ENCODE measurements at regions not wholly inside any gene's neighbourhood (a gene's known extent, or its start where the extent isn't known, plus 50 kb on each side); places are given as distances from the start of the nearest gene placed in this dataset.

DNA sequence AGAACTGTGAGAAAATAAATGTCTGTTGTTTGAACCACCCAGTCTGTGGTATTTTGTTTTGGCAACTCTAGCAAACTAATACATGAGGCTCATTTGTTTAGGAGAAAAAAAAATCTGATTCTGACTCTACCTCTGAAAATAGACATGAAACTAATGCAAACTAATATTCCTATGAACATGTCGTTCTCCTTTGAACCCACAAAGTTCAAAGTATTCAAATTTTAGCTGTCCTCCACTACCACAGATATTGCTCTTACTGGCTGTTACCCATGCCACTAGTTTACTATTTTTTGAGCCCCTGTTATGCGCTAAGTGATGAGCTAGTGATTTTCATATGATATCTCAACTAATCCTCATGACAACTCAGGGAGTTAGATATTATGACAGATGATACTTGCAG is 58.8 kb upstream of the ZNF804B start:
- DNase-seq (ENCODE audit: low read depth in 1 of 2, low spot score in 2 of 2): no peak
- no peaks in the 10 kb centered on the region for H3K4me1 ChIP-seq (replicated peaks)
- no peak overlapping the region for H3K4me3 ChIP-seq
- H3K27me3 ChIP-seq (replicated peaks): no peaks in the 10 kb centered on the region
- no peaks in the 10 kb centered on the region for H3K9me3 ChIP-seq (replicated peaks)
- H3K36me3 ChIP-seq: no peaks in the 10 kb centered on the region
- H3K27ac ChIP-seq: no peak overlapping the region

DNA sequence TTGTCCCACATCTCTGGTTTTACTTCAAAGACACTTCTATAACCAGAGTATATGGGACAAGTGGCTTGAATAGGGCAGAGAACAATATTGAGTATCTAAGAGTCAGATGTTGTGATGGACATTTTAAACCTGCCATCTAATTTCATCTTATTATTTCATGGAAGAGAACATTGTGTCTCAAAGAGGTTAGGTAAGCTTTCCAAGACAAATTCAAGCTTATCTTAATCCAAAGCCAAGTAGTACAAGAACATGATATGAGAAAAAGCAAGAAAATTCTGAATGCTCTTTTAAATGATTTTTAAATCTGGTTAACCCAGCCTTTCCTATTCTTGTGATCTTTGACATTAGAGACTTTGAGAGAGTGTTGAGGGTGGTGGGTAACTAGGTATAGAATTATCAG is 65.3 kb upstream of the ZNF804B start:
- Histone ChIP-seq H3K4me3 (no peak overlapping the region), H3K36me3 (no peaks in the 10 kb centered on the region), H3K4me1 (replicated peaks) (no peaks in the 10 kb centered on the region), H3K27me3 (replicated peaks) (no peaks in the 10 kb centered on the region), H3K9me3 (replicated peaks) (no peaks in the 10 kb centered on the region), H3K27ac (no peak overlapping the region)
- DNase-seq (ENCODE audit: low read depth in 1 of 2, low spot score in 2 of 2): no peak

DNA sequence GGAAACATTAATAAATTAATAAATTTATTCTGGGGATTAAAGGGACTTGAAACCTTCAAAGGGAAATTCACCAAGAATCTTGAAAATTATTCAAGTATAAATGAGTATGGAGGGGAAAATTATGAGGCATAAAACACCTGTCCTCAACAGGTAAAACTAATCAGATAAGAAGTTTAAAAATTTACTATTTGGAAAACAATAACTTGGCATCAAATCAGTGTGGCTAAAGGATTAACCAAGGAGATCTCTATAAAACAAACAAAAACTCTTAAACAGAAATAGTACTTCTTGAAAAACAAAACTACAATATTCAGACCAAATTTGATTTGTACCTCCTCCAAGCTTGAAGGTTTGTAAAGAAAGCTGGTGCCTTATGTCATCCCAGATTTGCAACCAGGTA is 66.4 kb upstream of the ZNF804B start:
- H3K27ac ChIP-seq: no peak overlapping the region
- no peaks in the 10 kb centered on the region for H3K36me3 ChIP-seq
- DNase-seq (ENCODE audit: low read depth in 1 of 2, low spot score in 2 of 2): no peak
- no peak overlapping the region for H3K4me3 ChIP-seq
- H3K27me3 ChIP-seq (replicated peaks): no peaks in the 10 kb centered on the region
- H3K9me3 ChIP-seq (replicated peaks): no peaks in the 10 kb centered on the region
- H3K4me1 ChIP-seq (replicated peaks): no peaks in the 10 kb centered on the region

DNA sequence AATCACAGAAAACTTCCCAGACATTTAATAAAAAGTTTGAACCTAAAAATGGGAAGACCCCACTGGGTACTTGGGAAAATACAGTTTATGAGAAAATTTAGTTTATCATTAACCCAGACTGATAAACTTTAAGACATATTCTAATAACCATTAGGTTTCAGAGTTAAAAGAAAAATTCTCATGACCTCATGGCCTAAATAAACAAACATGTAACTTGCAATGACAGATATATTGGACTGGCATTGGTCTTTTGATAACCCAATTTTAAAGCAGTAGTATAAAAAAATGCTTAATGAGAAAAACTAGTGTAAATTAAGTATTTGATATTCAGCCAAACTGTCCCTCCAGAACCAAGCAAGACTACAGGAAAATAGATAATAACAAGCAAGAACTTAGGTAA is 67.0 kb upstream of the ZNF804B start:
- H3K4me3 ChIP-seq: no peak overlapping the region
- no peaks in the 10 kb centered on the region for H3K27me3 ChIP-seq (replicated peaks)
- no peaks in the 10 kb centered on the region for H3K4me1 ChIP-seq (replicated peaks)
- H3K27ac ChIP-seq: no peak overlapping the region
- DNase-seq (ENCODE audit: low read depth in 1 of 2, low spot score in 2 of 2): no peak
- no peaks in the 10 kb centered on the region for H3K9me3 ChIP-seq (replicated peaks)
- H3K36me3 ChIP-seq: no peaks in the 10 kb centered on the region

DNA sequence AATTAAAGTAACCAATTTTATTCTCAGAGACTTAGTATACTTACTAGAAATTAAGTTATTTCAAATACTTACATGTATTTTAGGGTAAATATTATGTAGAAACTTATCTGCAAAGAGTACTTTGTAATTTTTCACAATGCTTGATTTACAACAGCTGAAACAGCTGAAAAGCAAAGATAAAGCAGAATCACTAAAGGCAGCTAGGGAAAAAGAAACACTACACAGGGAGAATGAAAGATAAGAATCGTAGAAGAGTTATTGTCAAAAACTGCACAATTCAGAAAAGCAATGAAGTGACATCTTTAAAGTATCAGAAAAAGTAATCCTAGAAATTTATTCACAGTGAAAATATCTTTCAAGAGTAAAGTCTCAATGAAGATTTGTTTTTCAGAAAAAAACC is 69.7 kb upstream of the ZNF804B start:
- Histone ChIP-seq H3K4me1 (replicated peaks) (no peaks in the 10 kb centered on the region), H3K9me3 (replicated peaks) (no peaks in the 10 kb centered on the region), H3K4me3 (no peak overlapping the region), H3K27ac (no peak overlapping the region), H3K27me3 (replicated peaks) (no peaks in the 10 kb centered on the region), H3K36me3 (no peaks in the 10 kb centered on the region)
- no peak for DNase-seq (ENCODE audit: low read depth in 1 of 2, low spot score in 2 of 2)

DNA sequence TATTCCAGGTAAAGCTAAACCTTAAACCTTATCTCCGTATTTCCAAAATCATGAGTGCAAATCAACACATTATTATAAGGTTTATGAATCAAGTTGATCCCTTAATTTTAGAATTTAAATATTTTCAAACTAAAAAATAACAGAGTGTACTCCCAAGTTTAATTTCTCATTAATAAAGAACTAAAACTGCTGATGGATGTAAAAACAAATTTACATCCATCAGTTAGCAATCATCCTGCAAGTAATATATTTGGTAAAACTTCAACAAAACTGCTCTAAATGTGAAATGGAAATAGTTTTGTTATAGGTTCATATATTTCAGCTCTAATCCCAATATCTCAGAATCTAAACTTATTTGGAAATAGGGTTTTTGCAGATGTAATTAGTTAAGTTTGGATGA is 71.3 kb upstream of the ZNF804B start:
- Histone ChIP-seq H3K27me3 (replicated peaks) (no peaks in the 10 kb centered on the region), H3K36me3 (no peaks in the 10 kb centered on the region), H3K27ac (no peak overlapping the region), H3K4me3 (no peak overlapping the region), H3K9me3 (replicated peaks) (no peaks in the 10 kb centered on the region), H3K4me1 (replicated peaks) (no peaks in the 10 kb centered on the region)
- DNase-seq (ENCODE audit: low read depth in 1 of 2, low spot score in 2 of 2): no peak

DNA sequence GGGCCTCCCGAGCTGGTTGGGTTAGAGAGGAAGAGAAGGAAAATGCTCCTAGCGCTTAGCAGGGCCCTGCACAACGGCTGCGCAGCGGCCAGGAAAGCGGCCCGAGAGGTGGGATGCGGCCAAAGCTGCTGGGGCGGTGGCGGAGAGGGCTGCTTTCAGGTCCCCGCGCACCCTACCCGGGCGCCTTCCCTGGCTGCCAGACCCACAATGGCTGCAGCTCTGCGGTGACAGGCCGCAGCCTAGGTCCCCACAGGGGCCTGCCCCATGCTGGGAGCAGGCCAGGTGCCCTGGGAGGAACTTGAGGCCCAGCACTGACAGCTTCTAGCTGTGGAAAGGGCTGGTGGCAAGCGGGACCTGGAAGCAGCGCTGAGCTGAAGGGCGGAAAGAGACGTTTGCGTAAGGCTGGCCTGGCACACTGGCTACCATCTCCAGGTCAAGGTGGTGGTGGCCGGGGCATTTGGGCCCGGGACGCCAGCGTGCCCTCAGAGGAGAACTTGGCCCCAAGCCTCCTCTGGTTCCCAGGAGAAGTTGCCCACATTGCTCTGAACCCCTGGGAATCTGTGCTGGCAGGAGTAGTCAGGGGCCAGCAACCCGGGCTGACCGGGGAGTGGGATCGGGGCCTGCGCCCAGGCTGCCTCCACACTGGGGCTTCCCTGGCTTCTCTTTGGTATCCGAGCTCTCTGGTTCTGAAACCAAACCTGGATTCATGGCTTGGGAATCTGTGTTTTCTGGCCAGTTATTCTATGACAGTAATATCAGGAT is 72.9 kb upstream of the ZNF804B start:
- no peak overlapping the region for H3K4me3 ChIP-seq
- H3K27me3 ChIP-seq (replicated peaks): no peaks in the 10 kb centered on the region
- H3K9me3 ChIP-seq (replicated peaks): no peaks in the 10 kb centered on the region
- H3K36me3 ChIP-seq: no peaks in the 10 kb centered on the region
- DNase-seq (ENCODE audit: low read depth in 1 of 2, low spot score in 2 of 2): no peak
- no peak overlapping the region for H3K27ac ChIP-seq
- no peaks in the 10 kb centered on the region for H3K4me1 ChIP-seq (replicated peaks)

DNA sequence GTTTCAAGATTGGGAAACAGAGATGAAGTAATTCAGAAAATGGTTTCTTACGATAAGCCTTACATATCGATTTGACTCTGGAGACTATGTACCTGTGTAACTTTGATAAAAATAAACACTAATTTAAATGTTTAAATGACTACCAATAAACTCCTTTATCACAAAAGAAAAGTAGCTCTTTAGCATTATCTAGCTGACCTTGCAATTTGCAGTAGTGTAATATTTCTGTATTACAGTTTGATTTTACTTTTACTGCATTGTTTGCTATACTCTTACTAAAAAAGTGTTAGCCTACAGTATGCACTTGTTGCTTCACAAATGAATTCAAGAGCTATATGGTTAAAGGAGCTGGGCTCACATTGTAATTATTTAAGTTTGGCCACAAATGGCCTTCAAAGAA is 77.8 kb upstream of the ZNF804B start:
- Histone ChIP-seq H3K27ac (no peak overlapping the region), H3K4me1 (replicated peaks) (no peaks in the 10 kb centered on the region), H3K27me3 (replicated peaks) (no peaks in the 10 kb centered on the region), H3K4me3 (no peak overlapping the region), H3K9me3 (replicated peaks) (no peaks in the 10 kb centered on the region), H3K36me3 (no peaks in the 10 kb centered on the region)
- DNase-seq (ENCODE audit: low read depth in 1 of 2, low spot score in 2 of 2): no peak

DNA sequence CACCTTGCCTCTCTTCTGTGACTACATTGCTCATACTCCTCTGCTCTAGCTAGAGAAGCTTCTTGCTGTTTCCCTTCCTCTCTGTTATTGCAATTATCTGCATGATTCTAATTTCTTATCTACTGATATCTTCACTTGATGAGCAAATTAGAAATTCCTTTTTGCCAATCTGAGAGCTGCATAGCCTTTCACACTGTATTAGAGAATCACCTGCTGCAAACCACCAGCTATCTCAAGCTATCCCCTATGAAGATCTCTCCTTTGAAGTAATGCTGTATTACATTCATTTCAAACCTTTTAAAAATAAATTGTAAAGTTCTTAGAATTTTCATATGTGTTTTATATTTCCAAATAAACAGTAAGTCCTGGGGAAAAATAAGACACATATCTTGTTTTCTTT is 89.0 kb upstream of the ZNF804B start:
- H3K9me3 ChIP-seq (replicated peaks): no peaks in the 10 kb centered on the region
- H3K36me3 ChIP-seq: no peaks in the 10 kb centered on the region
- DNase-seq (ENCODE audit: low read depth in 1 of 2, low spot score in 2 of 2): no peak
- no peaks in the 10 kb centered on the region for H3K4me1 ChIP-seq (replicated peaks)
- H3K4me3 ChIP-seq: no peak overlapping the region
- H3K27ac ChIP-seq: no peak overlapping the region
- H3K27me3 ChIP-seq (replicated peaks): no peaks in the 10 kb centered on the region

DNA sequence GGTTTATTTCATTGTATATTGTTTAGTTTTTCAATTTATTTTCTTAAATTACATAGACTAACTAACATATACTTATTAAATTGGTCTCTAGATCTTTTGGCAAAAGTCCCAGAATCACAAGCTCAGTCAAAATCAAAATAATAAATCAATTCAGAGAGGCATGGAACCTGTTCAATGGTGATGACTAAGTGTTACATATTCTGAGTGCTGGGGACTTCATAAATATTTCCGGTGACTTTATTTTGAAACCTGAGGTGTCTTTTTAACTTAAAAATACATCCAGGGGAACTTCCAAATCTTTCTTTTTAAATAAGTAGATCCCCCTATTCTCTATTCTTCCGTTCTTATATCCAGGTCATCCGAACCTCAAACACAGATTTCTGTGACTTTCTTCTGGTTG is 89.6 kb upstream of the ZNF804B start:
- no peak overlapping the region for H3K4me3 ChIP-seq
- DNase-seq (ENCODE audit: low read depth in 1 of 2, low spot score in 2 of 2): no peak
- no peaks in the 10 kb centered on the region for H3K4me1 ChIP-seq (replicated peaks)
- H3K36me3 ChIP-seq: no peaks in the 10 kb centered on the region
- H3K27me3 ChIP-seq (replicated peaks): no peaks in the 10 kb centered on the region
- no peaks in the 10 kb centered on the region for H3K9me3 ChIP-seq (replicated peaks)
- no peak overlapping the region for H3K27ac ChIP-seq

DNA sequence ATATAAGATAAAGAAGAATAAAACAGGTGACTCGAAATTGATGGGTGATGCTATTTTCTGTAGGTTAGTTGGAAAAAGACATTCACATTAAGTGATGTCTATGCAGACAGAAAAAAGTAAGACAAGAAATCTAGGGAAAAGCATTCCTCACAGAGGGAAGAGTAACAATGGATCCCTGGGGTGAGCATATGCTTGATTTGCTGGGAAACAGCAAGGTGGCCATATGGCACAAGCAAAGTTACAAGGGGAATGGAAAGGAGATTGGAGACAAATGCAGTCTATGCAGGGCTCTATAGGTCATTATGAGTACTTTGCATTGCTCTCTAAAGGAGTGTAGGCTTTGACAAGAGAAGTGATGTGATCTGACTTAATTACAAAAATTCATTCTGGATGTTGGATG is 90.9 kb upstream of the ZNF804B start:
- no peaks in the 10 kb centered on the region for H3K27me3 ChIP-seq (replicated peaks)
- no peak overlapping the region for H3K27ac ChIP-seq
- no peak for DNase-seq (ENCODE audit: low read depth in 1 of 2, low spot score in 2 of 2)
- H3K4me3 ChIP-seq: no peak overlapping the region
- H3K36me3 ChIP-seq: no peaks in the 10 kb centered on the region
- no peaks in the 10 kb centered on the region for H3K4me1 ChIP-seq (replicated peaks)
- H3K9me3 ChIP-seq (replicated peaks): no peaks in the 10 kb centered on the region

DNA sequence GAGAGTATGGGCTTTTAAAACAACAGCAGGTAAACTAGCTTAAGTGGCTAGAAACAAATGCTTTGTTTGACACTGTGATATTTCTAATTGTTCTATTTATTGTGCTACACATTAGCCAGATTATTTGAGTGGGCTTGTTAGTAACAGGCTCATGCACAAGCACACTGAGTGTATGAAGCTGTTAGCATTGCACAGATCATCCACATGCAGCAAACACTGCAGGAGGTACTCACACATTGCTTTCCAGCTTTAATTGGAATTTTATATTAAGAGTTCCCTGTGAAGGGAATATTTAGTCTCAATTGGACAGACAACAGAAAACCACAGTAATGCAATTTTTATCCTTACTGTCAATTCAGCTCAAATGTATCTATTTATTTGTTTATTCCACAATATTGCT is 92.9 kb upstream of the ZNF804B start:
- H3K4me3 ChIP-seq: no peak overlapping the region
- H3K27me3 ChIP-seq (replicated peaks): no peaks in the 10 kb centered on the region
- no peak overlapping the region for H3K27ac ChIP-seq
- no peak for DNase-seq (ENCODE audit: low read depth in 1 of 2, low spot score in 2 of 2)
- H3K4me1 ChIP-seq (replicated peaks): no peaks in the 10 kb centered on the region
- H3K9me3 ChIP-seq (replicated peaks): no peaks in the 10 kb centered on the region
- H3K36me3 ChIP-seq: no peaks in the 10 kb centered on the region

DNA sequence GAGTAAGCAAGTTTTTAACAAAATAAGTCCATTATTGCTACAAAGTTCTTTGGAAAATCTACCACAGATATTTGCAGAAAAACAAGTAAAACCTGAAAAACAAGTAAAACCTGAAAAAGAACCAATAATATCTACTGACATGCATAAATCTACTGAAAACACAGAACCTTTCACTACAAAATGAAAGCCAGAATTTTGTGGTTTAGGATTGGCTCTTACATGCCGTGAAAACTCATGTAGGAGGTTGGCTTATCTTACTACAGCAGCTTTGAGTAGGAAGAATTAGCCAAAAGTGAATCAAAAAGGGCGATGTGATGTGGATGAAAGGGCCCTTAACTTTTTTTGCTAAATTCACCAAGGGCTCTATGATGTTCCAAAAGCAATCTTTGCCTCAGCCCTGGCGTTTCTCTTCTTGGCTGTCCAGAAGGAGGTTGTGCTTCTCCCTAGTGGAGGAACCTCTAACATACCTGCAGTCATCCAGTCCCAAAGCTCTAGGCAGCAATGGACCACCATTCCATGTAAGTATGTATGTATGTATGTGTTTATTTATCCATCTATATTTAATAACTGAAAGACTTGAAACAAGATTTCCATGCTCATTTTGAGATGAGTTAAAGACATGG is 93.5 kb upstream of the ZNF804B start:
- H3K27me3 ChIP-seq (replicated peaks): no peaks in the 10 kb centered on the region
- H3K4me3 ChIP-seq: no peak overlapping the region
- H3K27ac ChIP-seq: no peak overlapping the region
- H3K9me3 ChIP-seq (replicated peaks): no peaks in the 10 kb centered on the region
- no peaks in the 10 kb centered on the region for H3K4me1 ChIP-seq (replicated peaks)
- no peaks in the 10 kb centered on the region for H3K36me3 ChIP-seq
- DNase-seq (ENCODE audit: low read depth in 1 of 2, low spot score in 2 of 2): no peak

DNA sequence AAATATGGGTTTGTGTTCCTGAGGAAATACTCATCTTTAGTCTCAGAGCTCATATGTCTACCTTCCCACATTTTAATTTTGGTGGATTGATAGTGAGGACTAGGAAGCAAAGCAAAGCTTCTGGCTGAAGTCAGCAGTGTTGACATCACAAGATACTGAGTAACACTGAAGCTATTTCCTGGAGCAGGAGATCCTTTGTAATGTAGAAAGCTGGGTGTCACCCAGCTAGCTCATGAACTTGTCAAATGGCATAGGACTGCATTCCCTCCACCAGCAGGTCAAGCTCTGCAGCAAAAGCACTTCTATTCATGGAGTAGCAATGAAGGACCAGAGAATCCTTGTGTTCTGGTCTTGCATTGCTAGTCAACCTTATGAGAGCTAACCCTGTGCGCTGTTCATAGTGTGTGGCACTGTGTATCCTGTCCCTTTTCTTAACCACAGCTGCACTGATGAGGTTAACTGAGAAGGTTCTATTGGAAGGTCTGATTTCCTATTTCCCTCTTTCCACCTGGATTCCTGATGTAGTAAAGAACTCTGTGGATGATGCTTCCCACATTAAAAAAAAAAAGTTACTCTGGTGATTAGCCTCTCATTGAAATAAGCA is 94.8 kb upstream of the ZNF804B start:
- Histone ChIP-seq H3K27me3 (replicated peaks) (no peaks in the 10 kb centered on the region), H3K4me1 (replicated peaks) (no peaks in the 10 kb centered on the region), H3K4me3 (no peak overlapping the region), H3K36me3 (no peaks in the 10 kb centered on the region), H3K9me3 (replicated peaks) (no peaks in the 10 kb centered on the region), H3K27ac (no peak overlapping the region)
- peak in 1 of 2 experiments; percentile 1 for DNase-seq (ENCODE audit: low read depth in 1 of 2, low spot score in 2 of 2)

All from SJSA1 (cell line).